SU-DHL-6 (cell line): ENCODE measurements at regions not wholly inside any gene's neighbourhood (a gene's known extent, or its start where the extent isn't known, plus 50 kb on each side); places are given as distances from the start of the nearest gene placed in this dataset.

Source experiments
- H2AFZ ChIP-seq: fragments of 200-600 bp; sonication (generic); 2 replicates; pipeline ENCODE4 v1.6.1; 2014; ENCODE audit warnings: low read depth, mild to moderate bottlenecking, moderate library complexity, mixed read lengths, antibody characterized with exemption, low read length; ENCODE audit not compliant: severe bottlenecking
- H3F3A ChIP-seq: fragments of 200-600 bp; shearing (Covaris generic); 2 replicates; pipeline ENCODE4 v1.6.0; 2016; ENCODE audit warnings: antibody characterized with exemption, mild to moderate bottlenecking; ENCODE audit not compliant: insufficient read depth
- H3K27ac ChIP-seq: fragments of 200-600 bp; sonication (generic); 2 replicates; pipeline ENCODE4 v1.5.1; 2016; ENCODE audit warnings: low read depth, mild to moderate bottlenecking, low read length, moderate library complexity, mixed read lengths
- H3K27me3 ChIP-seq: fragments of 200-600 bp; sonication (generic), shearing (Covaris generic); 2 replicates; pipeline ENCODE4 v1.6.0; 2014; ENCODE audit warnings: mild to moderate bottlenecking, low read length
- H3K36me3 ChIP-seq: fragments of 200-600 bp; sonication (generic); 2 replicates; pipeline ENCODE4 v1.6.1; 2014; ENCODE audit warnings: mild to moderate bottlenecking, low read length, mixed read lengths
- H3K4me2 ChIP-seq: fragments of 300-600, 200-600 bp; shearing (Covaris generic), sonication (generic); 2 replicates; pipeline ENCODE4 v1.6.0; 2014; ENCODE audit warnings: low read length, low read depth, mild to moderate bottlenecking; ENCODE audit not compliant: poor library complexity, severe bottlenecking
- H3K4me3 ChIP-seq: fragments of 200-600 bp; sonication (generic); 2 replicates; pipeline ENCODE4 v1.5.1; 2014; ENCODE audit warnings: antibody characterized with exemption, low read length, mild to moderate bottlenecking, mixed read lengths; ENCODE audit not compliant: insufficient read depth, poor library complexity, severe bottlenecking
- H3K79me2 ChIP-seq: fragments of 200-600 bp; sonication (generic); 2 replicates; pipeline ENCODE4 v1.6.1; 2014; ENCODE audit warnings: mild to moderate bottlenecking, low read length, moderate library complexity; ENCODE audit not compliant: insufficient read depth
- H3K9ac ChIP-seq: fragments of 200-600 bp; sonication (generic); 2 replicates; pipeline ENCODE4 v1.7.0; 2014; ENCODE audit warnings: mild to moderate bottlenecking, low read length
- H3K9me2 ChIP-seq: fragments of 200-600 bp; sonication (generic); replicated peaks from 2 replicates; pipeline ENCODE4 v1.6.1; 2014; ENCODE audit warnings: low read length; ENCODE audit not compliant: insufficient read depth
- H3K9me3 ChIP-seq: fragments of 200-600 bp; sonication (generic); 2 replicates; pipeline ENCODE4 v1.6.1; 2014; ENCODE audit warnings: low read length, mixed read lengths; ENCODE audit not compliant: insufficient read depth
- H4K20me1 ChIP-seq: fragments of 200-600 bp; sonication (generic); 2 replicates; pipeline ENCODE4 v1.6.1; 2014; ENCODE audit warnings: low read depth, mild to moderate bottlenecking, antibody characterized with exemption, low read length, moderate library complexity, mixed read lengths
- EZH2phosphoT487 ChIP-seq: fragments of 200-600 bp; sonication (generic), shearing (Covaris generic); conservative IDR thresholded peaks from 2 replicates; pipeline ENCODE4 v1.6.1; 2018; ENCODE audit warnings: mild to moderate bottlenecking, antibody characterized with exemption, low read length, moderate library complexity, mixed read lengths
- TF ChIP-seq, protein P1 (sequence below): fragments of 200-600 bp; sonication (generic); IDR thresholded peaks from one replicate; pipeline ENCODE4 v1.5.1; 2017; ENCODE audit warnings: antibody characterized with exemption, mild to moderate bottlenecking, low read length, moderate library complexity; ENCODE audit not compliant: insufficient read depth, poor library complexity, severe bottlenecking

- no peaks in the 10 kb centered on the region for H3K27me3 ChIP-seq
- no peaks in the 10 kb centered on the region for H3F3A ChIP-seq
- no peaks in the 10 kb centered on the region for H3K9me2 ChIP-seq
- TF ChIP-seq EZH2phosphoT487, result no peak
- TF ChIP-seq, protein P1, sequence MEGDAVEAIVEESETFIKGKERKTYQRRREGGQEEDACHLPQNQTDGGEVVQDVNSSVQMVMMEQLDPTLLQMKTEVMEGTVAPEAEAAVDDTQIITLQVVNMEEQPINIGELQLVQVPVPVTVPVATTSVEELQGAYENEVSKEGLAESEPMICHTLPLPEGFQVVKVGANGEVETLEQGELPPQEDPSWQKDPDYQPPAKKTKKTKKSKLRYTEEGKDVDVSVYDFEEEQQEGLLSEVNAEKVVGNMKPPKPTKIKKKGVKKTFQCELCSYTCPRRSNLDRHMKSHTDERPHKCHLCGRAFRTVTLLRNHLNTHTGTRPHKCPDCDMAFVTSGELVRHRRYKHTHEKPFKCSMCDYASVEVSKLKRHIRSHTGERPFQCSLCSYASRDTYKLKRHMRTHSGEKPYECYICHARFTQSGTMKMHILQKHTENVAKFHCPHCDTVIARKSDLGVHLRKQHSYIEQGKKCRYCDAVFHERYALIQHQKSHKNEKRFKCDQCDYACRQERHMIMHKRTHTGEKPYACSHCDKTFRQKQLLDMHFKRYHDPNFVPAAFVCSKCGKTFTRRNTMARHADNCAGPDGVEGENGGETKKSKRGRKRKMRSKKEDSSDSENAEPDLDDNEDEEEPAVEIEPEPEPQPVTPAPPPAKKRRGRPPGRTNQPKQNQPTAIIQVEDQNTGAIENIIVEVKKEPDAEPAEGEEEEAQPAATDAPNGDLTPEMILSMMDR, result no peak
- H4K20me1 ChIP-seq, result no peaks in the 10 kb centered on the region
- no peak overlapping the region for H3K4me3 ChIP-seq
- H3K9ac ChIP-seq, result no peak overlapping the region
- no peak overlapping the region for H3K27ac ChIP-seq
- no peaks in the 10 kb centered on the region for H3K36me3 ChIP-seq
- H3K79me2 ChIP-seq, result no peaks in the 10 kb centered on the region
- H2AFZ ChIP-seq, result no peak overlapping the region
- no peak overlapping the region for H3K4me2 ChIP-seq
- no peaks in the 10 kb centered on the region for H3K9me3 ChIP-seq
Measured at GRCh38 chr13:34417896-34418295, 524.2 kb upstream of the NBEA start.

- TF ChIP-seq EZH2phosphoT487, result no peak
- TF ChIP-seq, protein P1, result no peak
- H3F3A ChIP-seq, result no peaks in the 10 kb centered on the region
- no peak overlapping the region for H3K4me2 ChIP-seq
- H3K27me3 ChIP-seq, result no peaks in the 10 kb centered on the region
- no peaks in the 10 kb centered on the region for H3K36me3 ChIP-seq
- no peak overlapping the region for H3K9ac ChIP-seq
- H2AFZ ChIP-seq, result no peak overlapping the region
- H3K9me2 ChIP-seq, result no peaks in the 10 kb centered on the region
- H3K27ac ChIP-seq, result no peak overlapping the region
- H4K20me1 ChIP-seq, result no peaks in the 10 kb centered on the region
- H3K79me2 ChIP-seq, result no peaks in the 10 kb centered on the region
- H3K4me3 ChIP-seq, result no peak overlapping the region
- no peaks in the 10 kb centered on the region for H3K9me3 ChIP-seq
Measured at GRCh38 chr13:34419025-34419424, 523.0 kb upstream of the NBEA start.

DNA sequence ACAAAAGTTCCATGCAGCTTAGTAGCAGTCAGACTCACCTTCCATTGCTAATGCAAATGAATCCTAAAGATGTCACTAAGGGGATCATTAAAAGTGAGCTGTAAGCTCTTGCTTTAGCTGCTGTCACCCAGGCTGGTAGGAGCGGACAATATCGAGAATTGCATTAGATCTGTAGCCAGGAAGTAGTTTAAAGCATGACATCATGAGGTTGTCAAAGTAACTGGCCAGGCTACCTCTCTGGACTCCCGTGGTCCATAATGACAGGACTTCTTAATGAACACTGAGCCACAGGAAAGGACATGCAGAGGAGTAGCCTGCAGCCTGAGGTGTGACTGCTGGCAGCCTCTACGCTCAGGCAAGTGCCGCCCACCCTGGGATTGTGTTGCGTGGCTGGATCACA lies 522.3 kb upstream of the NBEA start:
- H4K20me1 ChIP-seq, result no peaks in the 10 kb centered on the region
- H3K79me2 ChIP-seq, result no peaks in the 10 kb centered on the region
- H3K36me3 ChIP-seq, result no peaks in the 10 kb centered on the region
- no peak overlapping the region for H3K4me3 ChIP-seq
- no peak overlapping the region for H2AFZ ChIP-seq
- no peaks in the 10 kb centered on the region for H3K9me2 ChIP-seq
- TF ChIP-seq, protein P1, result no peak
- no peak for TF ChIP-seq EZH2phosphoT487
- H3K27me3 ChIP-seq, result no peaks in the 10 kb centered on the region
- H3K27ac ChIP-seq, result no peak overlapping the region
- H3K4me2 ChIP-seq, result no peak overlapping the region
- no peaks in the 10 kb centered on the region for H3F3A ChIP-seq
- H3K9me3 ChIP-seq, result no peaks in the 10 kb centered on the region
- H3K9ac ChIP-seq, result no peak overlapping the region
